Pons (tissue), 1 donor: ENCODE measurements at regions not wholly inside any gene's neighbourhood (a gene's known extent, or its start where the extent isn't known, plus 50 kb on each side); places are given as distances from the start of the nearest gene placed in this dataset.

Experiments
- DNase-seq: peaks from one replicate; pipeline ENCODE4 v3.0.0-alpha.2; 2016; ENCODE audit warnings: low spot score

- DNase-seq, result peak; percentile 42
Observed at GRCh38 chr13:74794582-74794981, 660.4 kb upstream of the KLF12 start.

- no peak for DNase-seq
Observed at GRCh38 chr13:74794147-74794546, 659.9 kb upstream of the KLF12 start.

GRCh38 chr13:74784959-74785358 is 650.8 kb upstream of the KLF12 start:
- DNase-seq, result no peak

GRCh38 chr13:74778946-74779345 is 644.7 kb upstream of the KLF12 start:
- no peak for DNase-seq

- DNase-seq, result no peak
Observed at GRCh38 chr13:74778087-74778486, 643.9 kb upstream of the KLF12 start.

- DNase-seq, result no peak
Observed at GRCh38 chr13:74774264-74774663, 640.1 kb upstream of the KLF12 start.

GRCh38 chr13:74773248-74773647 is 639.0 kb upstream of the KLF12 start:
- DNase-seq, result no peak

GRCh38 chr13:74771964-74772363 is 637.8 kb upstream of the KLF12 start:
- no peak for DNase-seq

GRCh38 chr13:74770361-74770760 is 636.2 kb upstream of the KLF12 start:
- DNase-seq, result no peak

GRCh38 chr13:74769333-74769732 is 635.1 kb upstream of the KLF12 start:
- no peak for DNase-seq

- DNase-seq, result no peak
Observed at GRCh38 chr13:74768521-74769085, 634.4 kb upstream of the KLF12 start.

- DNase-seq, result no peak
Observed at GRCh38 chr13:74767050-74767449, 632.8 kb upstream of the KLF12 start.

- no peak for DNase-seq
Observed at GRCh38 chr13:74765955-74766354, 631.8 kb upstream of the KLF12 start.

- no peak for DNase-seq
Observed at GRCh38 chr13:74761801-74762757, 627.9 kb upstream of the KLF12 start.

GRCh38 chr13:74758188-74758587 is 624.0 kb upstream of the KLF12 start:
- DNase-seq, result no peak

GRCh38 chr13:74755065-74755464 is 620.9 kb upstream of the KLF12 start:
- DNase-seq, result no peak

- no peak for DNase-seq
Observed at GRCh38 chr13:74751739-74752138, 617.5 kb upstream of the KLF12 start.

GRCh38 chr13:74747186-74747955 is 613.2 kb upstream of the KLF12 start:
- DNase-seq, result no peak

- DNase-seq, result no peak
Observed at GRCh38 chr13:74743992-74744391, 609.8 kb upstream of the KLF12 start.

- no peak for DNase-seq
Observed at GRCh38 chr13:74741732-74742131, 607.5 kb upstream of the KLF12 start.

GRCh38 chr13:74732736-74733385 is 598.7 kb upstream of the KLF12 start:
- peak; percentile 6 for DNase-seq

- no peak for DNase-seq
Observed at GRCh38 chr13:74731731-74732130, 597.5 kb upstream of the KLF12 start.
